ENCODE measurements at regions not wholly inside any gene's neighbourhood (a gene's known extent, or its start where the extent isn't known, plus 50 kb on each side); places are given as distances from the start of the nearest gene placed in this dataset.

DNA sequence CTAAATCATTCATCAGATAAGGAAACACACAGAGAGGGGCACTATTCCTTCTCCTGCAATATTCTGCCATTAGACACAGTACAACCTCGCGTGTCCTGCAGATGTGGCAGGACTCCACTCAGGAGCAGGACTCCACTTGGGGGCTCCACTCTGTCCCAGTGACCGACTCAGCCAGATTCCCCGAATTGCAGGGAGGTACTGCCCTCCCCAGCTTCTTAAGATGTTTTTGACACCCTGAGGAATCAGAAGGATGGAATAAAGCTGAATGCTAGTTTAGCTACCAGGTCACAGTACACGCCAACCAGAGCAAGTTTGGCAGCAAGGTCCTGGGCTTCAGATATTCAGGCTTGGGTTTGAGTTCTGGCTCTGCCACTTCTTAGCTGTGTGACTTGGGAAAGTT, 99.3 kb upstream of the USP47 start:
- H3K9me3 ChIP-seq (ENCODE audit: low read length): no peaks in the 10 kb centered on the region
- no peak overlapping the region for H3K4me3 ChIP-seq (replicated peaks in 1 of 3; ENCODE audit: insufficient read depth in 1 of 3, low read depth in 2 of 3, low read length in 3 of 3)
- 8% methylated on average over 5 of the region's 5 CpGs for WGBS (ENCODE audit: low lambda C conversion rate)
- no peaks in the 10 kb centered on the region for H3K79me2 ChIP-seq (ENCODE audit: insufficient read depth, low read length)
- CTCF ChIA-PET (ENCODE audit: low intra/inter-chr PET ratio, low total read pairs): no interaction called here
- H3K4me2 ChIP-seq (ENCODE audit: low read depth, low read length): no peak overlapping the region
- intact Hi-C loops (cut with micrococcal nuclease; ENCODE audit: unreplicated experiment): no loop called here
- BruUV-seq (replicated peaks): no TSS peak
- no peak overlapping the region for H3K9ac ChIP-seq (ENCODE audit: insufficient read depth, low read depth, low read length)
- ATAC-seq (no peak), FAIRE-seq (no peak), DNase-seq (ENCODE audit: low spot score) (no peak)
- TF ChIP-seq, protein P1, sequence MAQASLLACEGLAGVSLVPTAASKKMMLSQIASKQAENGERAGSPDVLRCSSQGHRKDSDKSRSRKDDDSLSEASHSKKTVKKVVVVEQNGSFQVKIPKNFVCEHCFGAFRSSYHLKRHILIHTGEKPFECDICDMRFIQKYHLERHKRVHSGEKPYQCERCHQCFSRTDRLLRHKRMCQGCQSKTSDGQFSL (CRISPR knock-in tag; IDR thresholded peaks at IDR 0.05): no peak
- TF ChIP-seq ZNF629 (CRISPR knock-in tag; conservative IDR thresholded peaks at IDR 0.05) (no peak), CCDC6 (CRISPR knock-in tag; IDR thresholded peaks at IDR 0.05) (no peak), MAFK (conservative IDR thresholded peaks at IDR 0.05 in 1 of 2, IDR thresholded peaks at IDR 0.05 in 1 of 2; ENCODE audit: low read length in 2 of 2) (no peak), ZNF788 (CRISPR knock-in tag; IDR thresholded peaks at IDR 0.05; ENCODE audit: borderline replicate concordance) (no peak), HDAC1 (CRISPR knock-in tag; IDR thresholded peaks at IDR 0.05) (no peak), ZMAT3 (CRISPR knock-in tag; conservative IDR thresholded peaks at IDR 0.05) (no peak), ZNF441 (CRISPR knock-in tag; IDR thresholded peaks at IDR 0.05; ENCODE audit: borderline replicate concordance) (no peak), SATB2 (CRISPR knock-in tag; IDR thresholded peaks at IDR 0.05) (no peak), ZNF207 (IDR thresholded peaks at IDR 0.05; ENCODE audit: borderline replicate concordance) (no peak), ZNF33A (CRISPR knock-in tag; IDR thresholded peaks at IDR 0.05; ENCODE audit: borderline replicate concordance) (no peak), KLF11 (CRISPR knock-in tag; IDR thresholded peaks at IDR 0.05) (no peak)
- TF ChIP-seq, protein P2, sequence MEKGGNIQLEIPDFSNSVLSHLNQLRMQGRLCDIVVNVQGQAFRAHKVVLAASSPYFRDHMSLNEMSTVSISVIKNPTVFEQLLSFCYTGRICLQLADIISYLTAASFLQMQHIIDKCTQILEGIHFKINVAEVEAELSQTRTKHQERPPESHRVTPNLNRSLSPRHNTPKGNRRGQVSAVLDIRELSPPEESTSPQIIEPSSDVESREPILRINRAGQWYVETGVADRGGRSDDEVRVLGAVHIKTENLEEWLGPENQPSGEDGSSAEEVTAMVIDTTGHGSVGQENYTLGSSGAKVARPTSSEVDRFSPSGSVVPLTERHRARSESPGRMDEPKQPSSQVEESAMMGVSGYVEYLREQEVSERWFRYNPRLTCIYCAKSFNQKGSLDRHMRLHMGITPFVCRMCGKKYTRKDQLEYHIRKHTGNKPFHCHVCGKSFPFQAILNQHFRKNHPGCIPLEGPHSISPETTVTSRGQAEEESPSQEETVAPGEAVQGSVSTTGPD (CRISPR knock-in tag; IDR thresholded peaks at IDR 0.05): no peak
- TF ChIP-seq, protein P3, sequence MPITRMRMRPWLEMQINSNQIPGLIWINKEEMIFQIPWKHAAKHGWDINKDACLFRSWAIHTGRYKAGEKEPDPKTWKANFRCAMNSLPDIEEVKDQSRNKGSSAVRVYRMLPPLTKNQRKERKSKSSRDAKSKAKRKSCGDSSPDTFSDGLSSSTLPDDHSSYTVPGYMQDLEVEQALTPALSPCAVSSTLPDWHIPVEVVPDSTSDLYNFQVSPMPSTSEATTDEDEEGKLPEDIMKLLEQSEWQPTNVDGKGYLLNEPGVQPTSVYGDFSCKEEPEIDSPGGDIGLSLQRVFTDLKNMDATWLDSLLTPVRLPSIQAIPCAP (CRISPR knock-in tag; IDR thresholded peaks at IDR 0.05; ENCODE audit: low read depth): no peak
- TF ChIP-seq, protein P4, sequence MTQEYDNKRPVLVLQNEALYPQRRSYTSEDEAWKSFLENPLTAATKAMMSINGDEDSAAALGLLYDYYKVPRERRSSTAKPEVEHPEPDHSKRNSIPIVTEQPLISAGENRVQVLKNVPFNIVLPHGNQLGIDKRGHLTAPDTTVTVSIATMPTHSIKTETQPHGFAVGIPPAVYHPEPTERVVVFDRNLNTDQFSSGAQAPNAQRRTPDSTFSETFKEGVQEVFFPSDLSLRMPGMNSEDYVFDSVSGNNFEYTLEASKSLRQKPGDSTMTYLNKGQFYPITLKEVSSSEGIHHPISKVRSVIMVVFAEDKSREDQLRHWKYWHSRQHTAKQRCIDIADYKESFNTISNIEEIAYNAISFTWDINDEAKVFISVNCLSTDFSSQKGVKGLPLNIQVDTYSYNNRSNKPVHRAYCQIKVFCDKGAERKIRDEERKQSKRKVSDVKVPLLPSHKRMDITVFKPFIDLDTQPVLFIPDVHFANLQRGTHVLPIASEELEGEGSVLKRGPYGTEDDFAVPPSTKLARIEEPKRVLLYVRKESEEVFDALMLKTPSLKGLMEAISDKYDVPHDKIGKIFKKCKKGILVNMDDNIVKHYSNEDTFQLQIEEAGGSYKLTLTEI (CRISPR knock-in tag; conservative IDR thresholded peaks at IDR 0.05): no peak
- TF ChIP-seq, protein P5, sequence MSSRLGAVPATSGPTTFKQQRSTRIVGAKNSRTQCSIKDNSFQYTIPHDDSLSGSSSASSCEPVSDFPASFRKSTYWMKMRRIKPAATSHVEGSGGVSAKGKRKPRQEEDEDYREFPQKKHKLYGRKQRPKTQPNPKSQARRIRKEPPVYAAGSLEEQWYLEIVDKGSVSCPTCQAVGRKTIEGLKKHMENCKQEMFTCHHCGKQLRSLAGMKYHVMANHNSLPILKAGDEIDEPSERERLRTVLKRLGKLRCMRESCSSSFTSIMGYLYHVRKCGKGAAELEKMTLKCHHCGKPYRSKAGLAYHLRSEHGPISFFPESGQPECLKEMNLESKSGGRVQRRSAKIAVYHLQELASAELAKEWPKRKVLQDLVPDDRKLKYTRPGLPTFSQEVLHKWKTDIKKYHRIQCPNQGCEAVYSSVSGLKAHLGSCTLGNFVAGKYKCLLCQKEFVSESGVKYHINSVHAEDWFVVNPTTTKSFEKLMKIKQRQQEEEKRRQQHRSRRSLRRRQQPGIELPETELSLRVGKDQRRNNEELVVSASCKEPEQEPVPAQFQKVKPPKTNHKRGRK (CRISPR knock-in tag; IDR thresholded peaks at IDR 0.05): no peak
- TF ChIP-seq, protein P6, sequence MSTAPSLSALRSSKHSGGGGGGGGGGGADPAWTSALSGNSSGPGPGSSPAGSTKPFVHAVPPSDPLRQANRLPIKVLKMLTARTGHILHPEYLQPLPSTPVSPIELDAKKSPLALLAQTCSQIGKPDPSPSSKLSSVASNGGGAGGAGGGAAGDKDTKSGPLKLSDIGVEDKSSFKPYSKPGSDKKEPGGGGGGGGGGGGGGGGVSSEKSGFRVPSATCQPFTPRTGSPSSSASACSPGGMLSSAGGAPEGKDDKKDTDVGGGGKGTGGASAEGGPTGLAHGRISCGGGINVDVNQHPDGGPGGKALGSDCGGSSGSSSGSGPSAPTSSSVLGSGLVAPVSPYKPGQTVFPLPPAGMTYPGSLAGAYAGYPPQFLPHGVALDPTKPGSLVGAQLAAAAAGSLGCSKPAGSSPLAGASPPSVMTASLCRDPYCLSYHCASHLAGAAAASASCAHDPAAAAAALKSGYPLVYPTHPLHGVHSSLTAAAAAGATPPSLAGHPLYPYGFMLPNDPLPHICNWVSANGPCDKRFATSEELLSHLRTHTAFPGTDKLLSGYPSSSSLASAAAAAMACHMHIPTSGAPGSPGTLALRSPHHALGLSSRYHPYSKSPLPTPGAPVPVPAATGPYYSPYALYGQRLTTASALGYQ (CRISPR knock-in tag; IDR thresholded peaks at IDR 0.05): no peak
- H4K20me1 ChIP-seq (ENCODE audit: insufficient read depth, low read length): no peaks in the 10 kb centered on the region
- no peaks in the 10 kb centered on the region for H3K4me1 ChIP-seq (ENCODE audit: insufficient read depth, low read length)
- no peak overlapping the region for H2AFZ ChIP-seq (ENCODE audit: low read length)
- POLR2A ChIA-PET: no interaction called here
- in situ Hi-C loops (cut with HindIII; ENCODE audit: extremely low pct_ligation_motif_present, low pct_unique_long_range_greater_than_20kb): no loop called here
- peaks cover 0 to 5% of the 10 kb centered on the region in 2 experiments; a peak in 2 of 5 replicates for H3K27me3 ChIP-seq (ENCODE audit: control insufficient read depth in 1 of 2, insufficient read depth in 2 of 2, low read length in 2 of 2)
- no peak overlapping the region for H3K27ac ChIP-seq (ENCODE audit: extremely low read length, insufficient read depth, low read length)
- H3K36me3 ChIP-seq (replicated peaks in 1 of 2; ENCODE audit: control insufficient read depth in 1 of 2, insufficient read depth in 2 of 2, low read length in 2 of 2): no peaks in the 10 kb centered on the region
